ENCODE measurements at regions not wholly inside any gene's neighbourhood (a gene's known extent, or its start where the extent isn't known, plus 50 kb on each side); places are given as distances from the start of the nearest gene placed in this dataset.
"Not testable (repeated sequence)": the region's sequence is repeated elsewhere in the genome, so short reads cannot be mapped to it uniquely, and the experiment has no call there.

- no peaks in the 10 kb centered on the region for H3K27me3 ChIP-seq
- no peak for DNase-seq
- H3K36me3 ChIP-seq, result no peaks in the 10 kb centered on the region
- no peak overlapping the region for H3K27ac ChIP-seq
- peaks cover 0 to 27% (median 10%) of the 10 kb centered on the region in 4 donors for H3K4me1 ChIP-seq
- H3K9me3 ChIP-seq, result no peaks in the 10 kb centered on the region
- H3K4me3 ChIP-seq, result no peak overlapping the region
- TF ChIP-seq CTCF (IDR thresholded peaks at IDR 0.05), result no peak
- intact Hi-C loops (cut with DNase I; ENCODE audit: low total_unique reads), result no loop called here
Measured at GRCh38 chr6:112881027-112881426, 533.9 kb downstream of the RFPL4B start.

GRCh38 chr6:112881828-112882780 is 535.0 kb downstream of the RFPL4B start:
- intact Hi-C loops (cut with DNase I; ENCODE audit: low total_unique reads), result no loop called here
- no peaks in the 10 kb centered on the region for H3K27me3 ChIP-seq
- no peaks in the 10 kb centered on the region for H3K36me3 ChIP-seq

GRCh38 chr6:112883095-112883494 is 536.0 kb downstream of the RFPL4B start:
- no peaks in the 10 kb centered on the region for H3K36me3 ChIP-seq
- H3K27me3 ChIP-seq, result no peaks in the 10 kb centered on the region
- no peak for TF ChIP-seq CTCF (IDR thresholded peaks at IDR 0.05)
- no peaks in the 10 kb centered on the region for H3K9me3 ChIP-seq
- no peak for DNase-seq
- peaks cover 0 to 12% (median 2%) of the 10 kb centered on the region in 4 donors for H3K4me1 ChIP-seq
- H3K27ac ChIP-seq, result no peak overlapping the region
- intact Hi-C loops (cut with DNase I; ENCODE audit: low total_unique reads), result no loop called here
- no peak overlapping the region for H3K4me3 ChIP-seq

More at GRCh38 chr6:112881828-112882780, 535.0 kb downstream of the RFPL4B start:
- no peak for DNase-seq
- H3K27ac ChIP-seq, result no peak overlapping the region
- H3K4me1 ChIP-seq, result peaks cover 0 to 22% (median 7%) of the 10 kb centered on the region in 4 donors
- no peak for TF ChIP-seq CTCF (IDR thresholded peaks at IDR 0.05)
- H3K9me3 ChIP-seq, result no peaks in the 10 kb centered on the region
- no peak overlapping the region for H3K4me3 ChIP-seq

GRCh38 chr6:112886415-112886814 is 539.3 kb downstream of the RFPL4B start:
- intact Hi-C loops (cut with DNase I; ENCODE audit: low total_unique reads), result no loop called here
- H3K36me3 ChIP-seq, result no peaks in the 10 kb centered on the region
- no peak for TF ChIP-seq CTCF (IDR thresholded peaks at IDR 0.05)
- no peak overlapping the region for H3K4me3 ChIP-seq
- H3K27me3 ChIP-seq, result no peaks in the 10 kb centered on the region
- no peak overlapping the region for H3K27ac ChIP-seq
- no peaks in the 10 kb centered on the region for H3K9me3 ChIP-seq
- DNase-seq, result no peak
- peaks cover 0 to 12% (median 2%) of the 10 kb centered on the region in 4 donors for H3K4me1 ChIP-seq

- H3K9me3 ChIP-seq; H3K4me3 ChIP-seq; H3K36me3 ChIP-seq; intact Hi-C loops (cut with DNase I; ENCODE audit: low total_unique reads); DNase-seq; H3K27ac ChIP-seq; H3K27me3 ChIP-seq: not testable (repeated sequence)
- peaks cover 0 to 12% (median under 1%) of the 10 kb centered on the region in 4 donors for H3K4me1 ChIP-seq
Measured at GRCh38 chr6:112887424-112887823, 540.3 kb downstream of the RFPL4B start.

GRCh38 chr6:112899541-112899940 is 552.4 kb downstream of the RFPL4B start:
- Histone ChIP-seq H3K36me3 (no peaks in the 10 kb centered on the region), H3K27ac (no peak overlapping the region), H3K4me1 (no peaks in the 10 kb centered on the region), H3K27me3 (no peaks in the 10 kb centered on the region), H3K9me3 (no peaks in the 10 kb centered on the region), H3K4me3 (no peak overlapping the region)
- intact Hi-C loops (cut with DNase I; ENCODE audit: low total_unique reads), result no loop called here
- TF ChIP-seq CTCF (IDR thresholded peaks at IDR 0.05), result no peak
- no peak for DNase-seq

Measured in tibial artery (tissue), 4 donors.